Stimulated activated CD4-positive, alpha-beta T cell treated with anti-CD3 and anti-CD28 coated beads, Interleukin-15, amount 100 ng/mL, for 48 hours (primary cell): ENCODE measurements at regions not wholly inside any gene's neighbourhood (a gene's known extent, or its start where the extent isn't known, plus 50 kb on each side); places are given as distances from the start of the nearest gene placed in this dataset.

Experiments used
- DNase-seq, 2 donors: peaks; one replicate each; pipeline ENCODE4 v3.0.0-alpha.2; 2020; ENCODE audit warnings: low read depth in 2 of 2

DNA sequence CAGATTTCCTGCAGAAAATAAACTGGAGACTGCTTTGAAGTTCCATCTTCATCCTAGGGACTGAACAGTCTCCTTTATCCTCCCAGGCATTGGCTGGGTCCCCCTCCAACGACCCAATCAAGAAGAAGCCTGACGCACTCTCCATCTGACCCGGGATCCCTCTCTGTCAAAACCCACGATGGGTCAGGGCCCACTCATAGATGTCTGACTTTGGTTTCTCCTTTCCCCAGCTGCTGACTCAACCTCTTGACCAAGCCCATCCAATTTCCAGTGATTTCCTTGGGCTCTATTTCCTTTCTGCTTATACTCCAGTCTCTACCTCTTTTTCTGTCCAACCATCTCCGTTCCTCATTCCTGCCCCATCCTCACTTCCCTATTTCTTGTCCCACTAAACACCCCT lies 189.7 kb downstream of the MIAT start:
- no peak for DNase-seq

DNA sequence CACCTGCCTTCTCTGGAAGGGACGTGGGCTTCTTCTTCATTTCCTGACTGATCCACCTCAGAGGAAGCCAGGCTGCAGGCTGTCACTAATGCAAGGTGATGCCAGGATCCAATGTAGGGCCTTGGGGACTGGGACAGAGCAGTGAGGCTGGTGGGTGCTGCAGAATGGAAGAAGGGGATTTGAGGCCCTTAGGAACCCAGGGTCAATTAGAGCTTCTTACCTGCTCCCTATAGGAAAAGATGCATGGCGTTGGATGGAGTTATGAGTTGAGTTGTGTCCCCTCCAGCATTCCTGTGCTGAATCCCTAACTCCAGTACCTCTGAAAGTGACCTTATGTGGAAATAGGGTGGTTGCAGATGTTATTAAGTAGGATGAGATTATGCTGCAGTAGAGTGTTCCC lies 190.4 kb downstream of the MIAT start:
- DNase-seq: no peak

DNA sequence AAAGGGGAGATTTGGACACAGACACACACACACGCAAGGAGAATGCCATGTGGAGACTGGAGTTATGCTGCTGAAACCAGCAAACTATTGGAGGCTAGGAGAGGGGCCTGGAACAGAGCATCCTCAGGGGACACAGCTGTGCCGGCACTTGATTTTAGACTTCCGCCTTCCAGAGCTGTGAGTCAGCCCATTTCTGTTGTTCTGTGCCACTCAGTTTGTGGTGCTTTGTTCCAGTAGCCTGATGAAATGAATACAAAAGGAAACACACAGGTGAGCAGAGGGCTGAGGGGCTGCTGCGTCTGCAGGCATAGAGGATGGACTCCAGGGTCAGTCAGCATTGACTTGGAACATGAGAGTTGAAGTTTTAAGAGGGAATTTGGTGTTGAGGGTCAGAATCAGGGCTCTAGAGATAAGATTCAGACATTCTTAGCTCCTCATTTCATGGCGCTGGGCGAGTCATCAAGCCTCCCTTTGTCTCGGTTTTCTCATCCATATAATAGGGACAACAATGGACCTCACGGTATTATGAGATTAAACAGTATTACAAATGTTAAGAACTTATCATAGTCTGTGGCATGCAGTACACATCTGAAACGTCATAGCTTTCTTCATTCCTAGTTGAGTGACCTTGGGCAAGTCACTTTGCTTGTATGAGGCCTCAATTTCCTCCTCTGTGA lies 191.0 kb downstream of the MIAT start:
- DNase-seq: no peak

DNA sequence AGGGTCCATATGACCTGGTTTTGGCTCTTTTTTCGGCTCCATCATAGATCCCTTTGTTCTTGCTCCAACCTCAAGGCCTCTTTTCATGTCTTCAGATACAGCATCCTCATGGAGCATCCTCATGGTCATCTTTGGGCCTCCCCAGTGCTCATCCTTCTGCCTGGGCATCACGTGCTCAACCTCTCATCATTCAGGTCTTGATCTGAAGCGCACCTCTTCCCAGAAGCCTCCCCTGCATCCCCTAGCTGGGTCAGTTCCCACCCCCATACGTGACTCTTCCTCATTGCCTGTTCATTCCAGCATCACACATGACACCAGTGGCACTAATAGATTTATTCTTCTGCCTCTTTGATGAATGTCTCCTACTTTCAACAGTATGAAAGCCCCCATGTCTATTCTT lies 192.2 kb downstream of the MIAT start:
- no peak for DNase-seq

DNA sequence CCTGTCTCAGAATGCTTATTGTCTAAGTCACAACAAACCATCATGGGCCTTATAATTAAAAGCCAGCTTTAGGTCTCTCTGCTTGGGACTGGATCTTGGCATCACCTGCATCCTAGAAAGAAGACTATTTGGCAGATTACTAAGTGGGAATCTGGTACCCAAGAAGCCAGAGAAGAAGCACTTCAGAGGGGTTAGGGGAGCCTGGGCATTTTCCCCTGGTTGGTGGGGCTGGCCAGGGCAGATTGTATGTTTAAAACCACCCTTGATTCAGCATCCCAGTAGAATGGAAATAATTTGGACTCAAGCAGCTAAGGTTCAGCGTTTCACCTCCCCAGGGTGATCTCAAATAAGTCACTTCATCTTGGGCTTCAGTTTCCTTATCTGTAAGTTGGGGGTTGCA lies 193.7 kb downstream of the MIAT start:
- DNase-seq: no peak

DNA sequence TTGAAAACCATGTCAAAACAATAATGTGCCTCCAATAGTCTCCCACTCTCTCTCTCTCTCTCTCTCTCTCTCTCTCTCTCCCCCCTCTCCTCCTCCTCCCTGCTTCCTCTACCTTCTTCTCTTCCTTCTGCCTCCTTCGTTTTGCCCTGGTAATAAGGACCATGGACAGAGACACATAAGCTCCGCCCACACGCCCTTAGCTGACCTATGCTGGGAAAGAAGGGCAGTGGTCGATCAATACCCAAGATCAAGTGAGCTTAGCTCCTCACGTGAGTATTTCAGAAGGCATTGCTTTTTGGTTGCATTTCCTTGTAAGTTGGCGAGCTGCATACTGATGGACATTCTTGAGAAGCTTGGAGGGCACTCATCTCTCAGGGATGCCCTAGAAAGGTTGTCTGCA lies 194.8 kb downstream of the MIAT start:
- DNase-seq: no peak

DNA sequence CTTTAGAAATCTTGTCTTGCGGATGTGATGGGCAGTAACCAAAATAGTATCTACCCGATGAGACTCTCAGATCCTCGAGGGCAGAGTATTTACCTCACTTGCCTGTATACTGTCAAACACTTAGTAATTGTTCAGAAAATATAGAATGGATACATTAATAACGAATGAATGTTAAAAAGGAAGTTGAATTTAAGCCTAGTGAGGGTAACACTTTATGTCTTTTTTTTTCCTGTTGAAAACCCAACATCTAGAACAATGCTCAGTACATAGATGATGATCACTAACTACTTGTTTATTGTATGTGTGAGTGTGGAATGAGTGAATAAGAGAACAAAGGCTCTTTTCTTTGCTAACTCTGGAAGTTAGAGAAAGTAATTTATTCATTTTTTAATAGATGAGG lies 195.7 kb downstream of the MIAT start:
- no peak for DNase-seq

DNA sequence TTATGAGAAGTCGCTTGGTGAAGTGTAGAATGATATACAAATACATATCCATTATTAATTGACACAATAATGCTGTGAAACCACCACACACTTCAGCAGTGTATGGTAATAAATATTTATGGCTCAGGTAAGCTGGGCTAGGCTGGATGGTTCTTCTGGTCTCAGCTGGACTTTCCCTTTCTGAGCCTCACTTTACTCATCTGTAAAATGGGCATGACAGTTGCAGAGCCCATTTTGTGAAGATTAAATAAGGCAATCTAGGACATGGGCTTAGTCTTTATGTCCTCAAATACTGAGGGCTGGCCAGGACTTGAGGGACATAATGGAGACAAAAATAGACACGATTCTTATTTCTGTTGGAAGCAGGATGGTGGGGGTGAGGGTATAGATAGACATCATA lies 196.1 kb downstream of the MIAT start:
- DNase-seq: no peak

DNA sequence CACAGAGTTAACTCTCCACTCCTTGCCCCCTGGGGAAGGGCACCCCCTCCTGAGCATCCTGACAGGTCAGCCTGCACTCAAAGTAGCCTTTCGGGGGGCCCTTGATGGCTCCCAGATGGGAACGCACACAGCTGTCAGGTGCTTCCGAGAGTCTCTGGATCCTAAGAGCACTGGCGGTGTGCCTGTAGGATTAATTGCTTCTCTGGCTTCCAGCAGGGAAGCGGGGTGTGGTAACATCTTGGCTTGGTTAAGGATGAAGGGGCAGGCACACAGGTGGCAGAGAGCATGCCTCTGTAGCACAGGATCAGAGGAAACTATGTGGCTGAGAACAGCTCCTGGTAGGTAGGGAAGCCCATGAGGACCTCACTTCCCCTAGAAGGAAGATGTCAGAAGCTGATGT lies 199.8 kb downstream of the MIAT start:
- no peak for DNase-seq

DNA sequence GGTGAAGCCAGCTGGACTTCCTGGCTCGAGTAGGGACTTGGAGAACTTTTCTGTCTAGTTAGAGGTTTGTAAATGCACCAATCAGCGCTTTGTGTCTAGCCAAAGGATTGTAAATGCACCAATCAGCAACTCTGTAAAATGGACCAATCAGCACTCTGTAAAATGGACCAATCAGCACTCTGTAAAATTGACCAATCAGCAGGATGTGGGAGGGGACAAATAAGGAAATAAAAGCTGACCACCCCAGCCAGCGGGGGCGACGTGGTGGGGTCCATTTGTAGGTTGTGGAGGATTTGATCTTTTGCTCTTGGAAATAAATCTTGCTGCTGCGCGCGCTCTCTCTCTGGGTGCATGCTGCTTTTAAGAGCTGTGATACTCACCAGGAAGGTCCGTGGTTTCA lies 202.9 kb downstream of the MIAT start:
- DNase-seq: no peak

DNA sequence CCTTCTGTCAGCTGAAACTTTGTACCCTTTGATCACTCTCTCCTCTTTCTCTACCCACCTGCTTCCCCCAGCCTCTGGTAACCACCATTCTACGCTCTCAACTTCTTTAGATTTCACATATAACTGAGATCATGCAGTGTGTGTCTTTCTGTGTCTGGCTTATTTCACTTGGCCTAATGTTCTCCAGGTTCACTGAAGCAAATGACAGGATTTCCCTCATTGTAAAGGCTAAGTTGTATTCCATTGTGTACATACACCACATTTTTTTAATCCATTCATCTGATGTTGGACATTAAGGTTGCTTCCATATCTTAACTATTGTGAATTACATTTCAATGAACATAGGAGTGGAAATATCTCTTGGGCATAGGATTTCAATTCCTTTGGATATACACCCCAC lies 207.6 kb downstream of the MIAT start:
- DNase-seq: no peak

DNA sequence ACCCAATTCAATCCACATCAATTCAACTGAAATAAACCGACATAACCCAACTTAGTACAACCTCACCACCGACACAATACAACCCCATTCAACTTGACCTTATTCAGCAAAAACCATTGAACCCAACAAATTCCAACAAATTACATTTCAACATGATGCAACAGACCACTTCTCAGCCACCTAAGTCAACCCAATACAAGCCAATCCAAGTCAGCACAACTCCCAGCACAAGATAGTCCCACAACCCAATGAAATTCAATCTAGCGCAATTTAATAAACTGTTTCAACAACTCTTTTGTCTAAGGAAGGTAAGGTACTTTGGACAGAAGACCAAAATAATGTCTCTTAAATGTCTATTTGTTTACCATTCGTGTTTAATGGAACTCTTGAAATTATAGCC lies 226.0 kb downstream of the MIAT start:
- no peak for DNase-seq

DNA sequence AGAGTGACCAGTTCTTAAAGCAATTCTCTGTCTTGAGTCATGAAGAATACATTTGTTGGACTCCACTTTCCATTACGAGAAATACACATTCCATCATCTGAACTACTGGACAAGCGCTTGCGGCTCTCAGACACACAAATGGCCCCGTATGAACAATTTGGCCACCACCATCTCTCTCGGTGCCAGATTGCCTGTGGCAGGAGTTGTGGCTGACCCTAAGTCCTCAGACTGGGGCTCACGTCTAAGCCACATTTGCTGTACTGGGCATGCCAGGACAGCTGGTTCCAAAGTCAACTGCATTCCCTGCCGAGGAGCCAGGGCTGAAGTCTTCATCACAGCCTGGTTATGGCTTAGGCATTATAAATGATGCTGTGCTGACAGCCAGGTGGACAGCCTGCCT lies 227.5 kb downstream of the MIAT start:
- no peak for DNase-seq

DNA sequence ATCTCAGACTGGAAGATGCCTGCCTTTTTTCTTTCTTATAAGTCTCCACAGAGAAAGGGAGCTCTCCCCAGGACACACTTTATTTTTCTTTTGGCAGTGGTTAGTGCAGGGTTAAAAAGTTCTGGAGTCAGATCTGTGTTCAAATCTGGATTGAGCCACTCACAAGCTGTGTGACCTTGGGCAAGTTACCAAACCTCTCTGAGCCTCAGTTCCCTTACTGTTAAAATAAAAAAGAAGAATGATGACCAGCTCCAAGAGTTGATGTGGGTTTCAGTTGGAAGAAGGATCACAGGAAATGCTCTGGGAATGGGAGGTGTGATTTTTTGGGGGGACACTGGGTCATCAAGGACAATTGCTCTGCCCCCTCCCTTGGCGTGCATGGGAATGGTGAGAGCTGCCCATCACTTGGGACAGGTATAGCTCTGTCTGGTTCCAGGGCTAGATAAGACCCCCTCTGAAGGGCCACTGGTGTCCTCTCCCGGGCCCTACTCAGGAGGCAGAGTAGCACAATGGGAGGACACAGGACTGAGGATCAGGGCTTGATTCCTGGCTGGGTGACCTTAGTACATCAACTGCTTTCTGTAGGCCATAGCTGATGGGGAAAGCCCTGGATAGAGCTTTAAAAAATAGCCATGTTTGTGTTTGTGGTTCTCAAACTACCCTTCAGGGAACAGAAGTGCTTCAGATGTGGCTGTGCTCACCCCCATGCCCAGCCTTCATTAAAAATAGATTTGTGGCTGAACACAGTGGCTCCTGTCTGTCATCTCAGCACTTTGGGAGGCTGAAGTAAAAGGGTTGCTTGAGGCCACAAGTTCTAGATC lies 228.3 kb downstream of the MIAT start:
- no peak for DNase-seq

DNA sequence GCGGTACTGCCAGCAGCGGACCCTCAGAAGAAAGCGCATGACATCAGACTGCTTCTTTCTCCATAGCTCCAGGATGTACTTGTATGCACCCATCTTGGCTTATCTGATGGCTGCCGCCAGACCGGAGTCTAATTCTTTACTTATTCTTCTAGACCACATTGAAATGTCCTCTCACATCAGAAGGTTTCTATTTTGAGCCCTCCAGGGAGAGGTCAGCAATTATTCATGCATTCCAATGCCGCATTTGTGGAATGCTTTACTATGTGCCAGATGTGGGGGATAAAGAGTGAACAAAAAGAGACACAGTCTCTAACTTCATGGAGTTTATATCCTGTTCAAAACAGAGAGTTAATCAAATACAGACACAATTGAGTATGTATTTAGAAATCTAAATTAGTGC lies 230.1 kb downstream of the MIAT start:
- no peak for DNase-seq

DNA sequence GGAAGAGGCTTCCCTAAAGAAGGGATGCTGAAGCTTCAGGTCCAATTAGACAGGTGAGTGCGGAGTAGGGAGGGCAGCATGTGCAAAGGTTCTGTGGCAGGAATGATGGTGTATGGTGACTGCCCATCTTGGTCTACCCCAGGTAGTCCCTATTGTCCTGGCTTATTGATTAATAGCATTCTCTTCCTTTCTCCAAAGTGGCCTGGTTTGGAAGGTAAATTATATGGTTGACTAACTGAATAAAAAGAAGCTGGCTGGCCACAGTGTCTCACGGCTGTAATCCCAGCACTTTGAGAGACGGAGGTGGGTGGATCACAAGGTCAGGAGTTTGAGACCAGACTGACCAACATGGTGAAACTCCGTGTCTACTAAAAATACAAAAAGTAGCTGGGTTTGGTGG lies 230.5 kb downstream of the MIAT start:
- no peak for DNase-seq

DNA sequence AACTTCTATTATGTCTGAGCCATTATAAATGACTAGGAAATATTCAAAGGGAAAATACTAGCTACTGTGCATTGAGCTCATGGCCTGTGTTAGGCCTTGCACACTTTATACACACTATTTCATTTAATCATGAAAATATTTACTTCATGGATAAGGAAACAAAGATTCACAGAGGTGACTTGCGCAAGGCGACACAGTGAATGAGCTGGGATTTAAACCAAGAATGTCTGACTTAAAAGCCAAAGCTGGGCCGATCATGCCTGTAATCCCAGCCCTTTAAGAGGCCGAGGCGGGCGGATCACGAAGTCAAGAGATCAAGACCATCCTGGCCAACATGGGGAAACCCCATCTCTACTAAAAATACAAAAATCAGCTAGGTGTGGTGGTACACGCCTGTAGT lies 231.5 kb downstream of the MIAT start:
- DNase-seq: no peak

DNA sequence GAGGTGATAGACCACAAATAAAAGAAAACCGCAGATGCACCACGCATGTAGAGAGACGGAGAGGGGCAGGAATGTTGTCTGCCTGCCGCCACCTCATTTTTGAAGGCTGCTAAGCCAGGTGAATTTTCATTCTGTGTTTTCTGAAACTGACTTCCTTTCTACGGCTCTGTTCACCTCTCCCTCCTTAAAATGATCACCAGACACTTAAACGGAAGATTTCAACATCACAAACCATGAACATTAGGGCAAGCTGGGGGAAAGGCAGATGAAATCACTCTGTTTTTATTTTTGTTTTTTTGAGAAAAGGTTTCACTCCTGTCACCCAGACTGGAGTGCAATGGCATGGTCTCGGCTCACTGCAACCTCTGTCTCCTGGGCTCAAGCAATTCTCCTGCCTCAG lies 232.4 kb downstream of the MIAT start:
- no peak for DNase-seq

DNA sequence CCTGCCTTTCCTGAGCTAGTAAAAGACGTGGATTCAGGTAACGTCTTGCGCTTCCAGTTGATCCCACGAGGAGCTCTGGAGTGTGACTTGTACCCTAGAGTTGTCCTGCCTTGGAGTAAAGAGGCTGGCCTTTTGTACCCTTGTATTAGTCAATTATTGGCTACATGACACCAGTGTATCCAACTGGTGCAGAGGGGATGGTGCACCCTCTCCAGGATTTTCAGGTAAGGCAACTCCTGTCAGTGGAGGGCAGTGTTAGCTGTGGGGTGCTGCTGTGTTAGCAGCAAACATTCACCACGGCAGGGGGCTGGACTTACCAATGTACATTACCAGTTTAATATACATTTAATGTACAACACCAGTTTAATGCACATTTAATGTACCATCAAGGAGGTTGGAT lies 233.5 kb downstream of the MIAT start:
- DNase-seq: no peak

DNA sequence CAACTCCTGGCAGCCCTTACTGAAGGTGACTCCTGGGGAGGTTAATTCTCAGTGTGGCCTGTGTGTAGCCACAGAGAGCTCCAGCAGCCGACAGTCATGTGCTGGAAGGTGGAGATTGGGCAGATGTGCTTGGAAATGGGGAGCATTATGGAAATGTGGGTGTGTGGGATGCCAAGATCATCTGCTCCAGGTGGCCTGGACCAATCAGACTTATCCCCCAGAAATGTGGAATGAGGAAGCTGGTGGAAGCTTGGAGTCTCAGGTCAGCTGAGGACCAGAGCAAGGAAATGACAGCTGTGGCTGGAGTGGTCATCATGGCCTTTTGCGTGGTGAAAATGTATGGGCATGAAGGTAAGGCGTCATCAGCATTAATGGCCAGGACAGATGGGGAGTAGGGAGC lies 234.0 kb downstream of the MIAT start:
- DNase-seq: no peak

DNA sequence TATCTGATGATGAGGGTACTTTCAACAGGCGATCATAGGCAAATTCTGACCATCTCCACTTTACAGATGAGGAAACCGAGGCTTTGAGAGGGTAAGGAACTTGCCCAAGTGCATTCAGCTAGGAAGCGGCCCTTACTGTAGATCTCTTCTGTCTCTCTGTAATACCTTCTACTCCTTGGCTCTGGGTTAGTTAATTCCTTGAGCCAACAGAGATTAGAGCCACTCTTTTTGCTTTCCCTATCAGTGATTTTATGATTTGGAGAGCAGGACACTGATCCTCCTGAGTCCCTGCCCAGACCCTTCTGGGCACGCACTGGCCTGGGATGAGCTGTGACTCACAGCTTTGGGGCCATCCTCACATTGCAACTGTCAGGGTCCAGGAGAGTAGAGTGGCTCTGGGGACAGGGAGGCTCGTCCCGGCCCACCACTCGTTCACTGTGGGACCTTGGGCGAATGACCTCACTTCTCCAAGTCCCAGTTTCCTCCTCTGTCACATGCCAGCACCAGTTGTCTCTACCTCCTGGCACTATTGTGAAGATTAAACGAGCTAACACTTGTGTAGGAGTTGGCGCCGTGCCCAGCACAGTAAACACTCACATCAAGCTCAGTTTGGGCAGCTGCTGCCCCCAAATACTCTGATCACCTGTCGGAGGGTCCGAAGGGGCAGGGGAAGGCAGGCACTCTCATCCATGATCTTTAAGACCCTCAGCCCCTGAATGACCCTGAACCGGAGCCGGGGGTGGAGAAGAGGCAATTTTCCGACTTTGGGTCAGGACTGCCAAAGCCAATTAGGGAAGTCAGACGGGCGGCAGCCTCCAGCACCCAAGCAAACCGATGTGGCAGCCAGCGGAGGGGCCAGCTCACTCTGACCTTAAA lies 235.0 kb downstream of the MIAT start:
- DNase-seq: no peak

DNA sequence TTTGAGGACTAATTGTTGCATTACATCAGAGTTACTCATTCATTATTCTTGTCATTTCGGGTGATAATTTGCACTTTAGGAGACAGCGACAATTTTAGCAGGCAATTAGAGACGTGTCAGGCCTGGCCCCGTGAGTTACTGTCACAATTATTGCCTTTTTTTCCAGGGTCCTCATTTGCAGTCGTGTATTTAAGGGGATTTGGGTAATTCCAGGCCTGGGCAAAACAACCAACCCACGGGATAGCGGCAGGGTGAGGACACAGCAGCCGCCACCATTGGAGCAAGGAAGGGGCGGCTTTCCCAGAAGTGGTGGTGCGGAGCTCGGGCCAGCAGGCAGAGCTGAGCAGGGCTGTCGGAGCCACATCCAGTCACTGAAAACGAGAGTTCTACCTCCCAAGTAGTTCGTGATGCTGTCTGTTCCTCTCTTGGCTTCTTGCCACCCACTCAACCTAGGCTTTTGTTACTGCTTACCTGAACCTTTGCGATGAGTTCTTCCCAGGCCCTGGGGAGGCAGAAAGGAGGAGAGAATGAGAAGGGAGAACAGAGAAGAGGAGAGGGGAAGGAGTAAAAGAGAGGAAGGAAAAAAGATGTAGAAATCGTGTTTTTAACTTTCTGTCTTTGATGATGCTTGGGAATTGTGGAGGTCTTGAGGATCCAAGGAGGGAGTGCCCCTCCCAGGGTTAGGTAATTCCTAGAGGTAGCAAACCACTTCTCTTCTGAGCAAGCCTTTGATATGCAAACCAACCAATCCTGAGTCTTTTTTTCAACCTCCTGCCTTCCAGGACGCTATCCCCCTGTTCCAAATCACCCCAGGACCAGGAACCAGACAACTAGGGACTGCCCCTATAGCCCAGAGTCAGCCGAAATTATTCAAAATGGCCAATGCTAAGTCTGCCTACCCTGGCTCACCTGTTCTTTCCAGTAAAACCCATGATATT lies 236.1 kb downstream of the MIAT start:
- DNase-seq: no peak
